IMR-90 (cell line): ENCODE measurements at regions not wholly inside any gene's neighbourhood (a gene's known extent, or its start where the extent isn't known, plus 50 kb on each side); places are given as distances from the start of the nearest gene placed in this dataset.

Experiments
- ATAC-seq: fragments of 200-7000 bp; cut with Tn5 transposase; 2 replicates; pipeline ENCODE4 v1.9.1; 2020; ENCODE audit warnings: low read depth, mild to moderate bottlenecking, moderate library complexity
- BruUV-seq: library from RNA; stranded (reverse); fragments of 400-500 nt; replicated peaks from 2 replicates; lab custom pipeline; 2021; lab: Mats Ljungman, UMichigan
- CTCF ChIA-PET: fragments of 300-600 bp; formaldehyde crosslinking; extraction: SDS; loops from one replicate; lab custom pipeline; 2021; ENCODE audit warnings: antibody characterized with exemption; lab: Yijun Ruan, JAX
- POLR2A ChIA-PET: fragments of 300-600 bp; sonication (Branson Sonifier 250); formaldehyde crosslinking; loops from one replicate; lab custom pipeline; 2022; ENCODE audit warnings: antibody characterized with exemption; ENCODE audit not compliant: unreplicated experiment; lab: Charles Lee
- DNase-seq: peaks from one replicate; pipeline ENCODE4 v3.0.0; 2013
- H2AFZ ChIP-seq: replicated peaks from 2 replicates; pipeline ENCODE3; 2013; ENCODE audit warnings: low read length, mild to moderate bottlenecking; ENCODE audit not compliant: poor library complexity
- H2AK5ac ChIP-seq: 2 replicates; pipeline ENCODE4 v1.6.1; 2013; ENCODE audit warnings: low read depth, low read length, inconsistent platforms
- H2AK9ac ChIP-seq: replicated peaks from 2 replicates; pipeline ENCODE3; 2013; ENCODE audit warnings: mild to moderate bottlenecking, low read depth, low read length, moderate library complexity; ENCODE audit not compliant: poor library complexity
- H2BK120ac ChIP-seq: 2 replicates; pipeline ENCODE4 v1.6.1; 2013; ENCODE audit warnings: low read depth, low read length, inconsistent platforms
- H2BK15ac ChIP-seq: 3 replicates; pipeline ENCODE4 v1.6.1; 2013; ENCODE audit warnings: low read depth, low read length, inconsistent platforms
- H2BK20ac ChIP-seq: 2 replicates; pipeline ENCODE4 v1.6.1; 2013; ENCODE audit warnings: low read depth, mild to moderate bottlenecking, inconsistent platforms, low read length, moderate library complexity
- H2BK5ac ChIP-seq: 2 replicates; pipeline ENCODE4 v1.6.1; 2013; ENCODE audit warnings: mild to moderate bottlenecking, low read depth, low read length, inconsistent platforms; ENCODE audit not compliant: poor library complexity, severe bottlenecking
- H3K14ac ChIP-seq: replicated peaks from 2 replicates; pipeline ENCODE4 v1.6.1; 2013; ENCODE audit warnings: low read depth, low read length, inconsistent platforms
- H3K18ac ChIP-seq: 2 replicates; pipeline ENCODE4 v1.6.1; 2013; ENCODE audit warnings: low read depth, low read length, control low read depth
- H3K23ac ChIP-seq: 2 replicates; pipeline ENCODE4 v1.6.1; 2013; ENCODE audit warnings: low read depth, low read length, inconsistent platforms
- H3K27ac ChIP-seq: 2 replicates; pipeline ENCODE4 v1.5.1; 2013; ENCODE audit warnings: mild to moderate bottlenecking, control low read depth, low read length; ENCODE audit not compliant: insufficient read depth
- H3K27me3 ChIP-seq: 2 replicates; pipeline ENCODE4 v1.6.1; 2013; ENCODE audit warnings: low read length; ENCODE audit not compliant: control insufficient read depth, insufficient read depth
- H3K36me3 ChIP-seq: 2 replicates; pipeline ENCODE4 v1.6.1; 2013; ENCODE audit warnings: low read length, mixed read lengths; ENCODE audit not compliant: control insufficient read depth, insufficient read depth
- H3K4ac ChIP-seq: 2 replicates; pipeline ENCODE4 v1.6.1; 2013; ENCODE audit warnings: low read depth, low read length, inconsistent platforms
- H3K4me1 ChIP-seq: 2 replicates; pipeline ENCODE4 v1.6.1; 2013; ENCODE audit warnings: low read length, mixed read lengths; ENCODE audit not compliant: control insufficient read depth, insufficient read depth
- H3K4me2 ChIP-seq: 2 replicates; pipeline ENCODE4 v1.6.1; 2013; ENCODE audit warnings: low read depth, mild to moderate bottlenecking, control low read depth, low read length, moderate library complexity
- H3K4me3 ChIP-seq: 2 replicates; pipeline ENCODE4 v1.5.1; 2013; ENCODE audit warnings: low read depth, mild to moderate bottlenecking, control low read depth, low read length, moderate library complexity; ENCODE audit not compliant: insufficient read depth
- H3K56ac ChIP-seq: 2 replicates; pipeline ENCODE4 v1.6.1; 2013; ENCODE audit warnings: low read length, inconsistent platforms; ENCODE audit not compliant: insufficient read depth; ENCODE audit errors: extremely low read depth
- H3K79me1 ChIP-seq, 2 experiments: 2 replicates each; pipeline ENCODE4 v1.6.1; 2013; ENCODE audit warnings: low read length in 2 of 2, inconsistent platforms in 1 of 2, low read depth in 1 of 2
- H3K9ac ChIP-seq: 2 replicates; pipeline ENCODE4 v1.6.1; 2013; ENCODE audit warnings: low read depth, low read length, control low read depth
- H3K9me1 ChIP-seq: 2 replicates; pipeline ENCODE4 v1.6.1; 2013; ENCODE audit warnings: low read length, inconsistent platforms; ENCODE audit not compliant: insufficient read depth
- H3K9me3 ChIP-seq: 2 replicates; pipeline ENCODE4 v1.6.1; 2013; ENCODE audit warnings: low read length; ENCODE audit not compliant: control insufficient read depth, insufficient read depth
- H4K20me1 ChIP-seq: 2 replicates; pipeline ENCODE4 v1.6.1; 2013; ENCODE audit warnings: low read length, inconsistent platforms; ENCODE audit not compliant: insufficient read depth
- H4K5ac ChIP-seq: 2 replicates; pipeline ENCODE4 v1.6.1; 2013; ENCODE audit warnings: mild to moderate bottlenecking, low read depth, low read length, control low read depth
- H4K8ac ChIP-seq, 2 experiments: 2 replicates each; pipeline ENCODE4 v1.6.1; 2013; ENCODE audit warnings: low read depth in 2 of 2, low read length in 2 of 2, control low read depth in 1 of 2, inconsistent platforms in 1 of 2
- H4K91ac ChIP-seq: 2 replicates; pipeline ENCODE4 v1.6.1; 2013; ENCODE audit warnings: low read depth, low read length, inconsistent platforms; ENCODE audit not compliant: insufficient read depth
- BHLHE40 ChIP-seq: fragments of 150-350 bp; IDR thresholded peaks from 2 replicates; pipeline ENCODE4 v1.6.1; 2016; ENCODE audit warnings: mild to moderate bottlenecking, low read depth, low read length
- CEBPB ChIP-seq: IDR thresholded peaks from 2 replicates; pipeline ENCODE4 v1.6.1; 2012; ENCODE audit warnings: low read depth, low read length, improper control_type of control experiment
- CHD1 ChIP-seq: IDR thresholded peaks from 2 replicates; pipeline ENCODE4 v1.6.1; 2012; ENCODE audit warnings: low read depth, low read length, improper control_type of control experiment
- FOS ChIP-seq: fragments of 150-350 bp; IDR thresholded peaks from 2 replicates; pipeline ENCODE4 v1.6.1; 2016; ENCODE audit warnings: low read depth, low read length
- MAFK ChIP-seq: IDR thresholded peaks from 2 replicates; pipeline ENCODE4 v1.6.1; 2012; ENCODE audit warnings: low read depth, low read length, improper control_type of control experiment
- MAZ ChIP-seq: IDR thresholded peaks from 2 replicates; pipeline ENCODE4 v1.6.1; 2012; ENCODE audit warnings: low read depth, mild to moderate bottlenecking, low read length, improper control_type of control experiment, moderate library complexity, borderline replicate concordance
- MXI1 ChIP-seq: IDR thresholded peaks from 2 replicates; pipeline ENCODE4 v1.6.1; 2012; ENCODE audit warnings: low read depth, mild to moderate bottlenecking, low read length, moderate library complexity, borderline replicate concordance
- NFE2L2 ChIP-seq: fragments of 150-350 bp; IDR thresholded peaks from 2 replicates; pipeline ENCODE4 v1.6.1; 2016; ENCODE audit warnings: low read depth, mild to moderate bottlenecking, low read length
- RAD21 ChIP-seq: IDR thresholded peaks from 2 replicates; pipeline ENCODE4 v1.6.1; 2012; ENCODE audit warnings: low read length, improper control_type of control experiment
- RCOR1 ChIP-seq: IDR thresholded peaks from 2 replicates; pipeline ENCODE4 v1.6.1; 2012; ENCODE audit warnings: mild to moderate bottlenecking, low read length, improper control_type of control experiment; ENCODE audit not compliant: insufficient replicate concordance
- SMC3 ChIP-seq: fragments of 150-350 bp; IDR thresholded peaks from 2 replicates; pipeline ENCODE4 v1.6.1; 2016; ENCODE audit warnings: low read depth, mild to moderate bottlenecking, antibody characterized with exemption, low read length, moderate library complexity
- WGBS, 2 experiments: methylation state at CpG; one replicate each; pipeline versions ENCODE4 v1.1.5 to v1.1.7; 2013; ENCODE audit warnings: missing lambda C conversion rate in 2 of 2; ENCODE audit not compliant: insufficient read length in 1 of 2; ENCODE audit errors: extremely low coverage in 2 of 2; 5-methylcytosine and 5-hydroxymethylcytosine counted together
- dilution Hi-C: fragments of 300-500 bp; cut with HindIII; formaldehyde crosslinking; loops from one replicate; pipeline ENCODE4 v1.14.3; 2018; ENCODE audit warnings: low sequenced_read_pairs; ENCODE audit not compliant: unreplicated experiment
- in situ Hi-C: fragments of 300-500 bp; cut with MboI; formaldehyde crosslinking; loops from 3 replicates; pipeline ENCODE4 v1.14.3; 2019; ENCODE audit warnings: low sequenced_read_pairs, inconsistent platforms, mixed read lengths
- intact Hi-C: fragments of 100-400 bp; cut with micrococcal nuclease; formaldehyde crosslinking; loops from 2 replicates; pipeline ENCODE4 v1.10.0; 2022
- TF ChIP-seq, protein P1 (sequence below): conservative IDR thresholded peaks from 2 replicates; pipeline ENCODE4 v1.5.1; 2012; ENCODE audit warnings: mild to moderate bottlenecking, low read depth, low read length, improper control_type of control experiment
- TF ChIP-seq, protein P2 (sequence below): fragments of 150-350 bp; IDR thresholded peaks from 2 replicates; pipeline ENCODE4 v1.6.1; 2017; ENCODE audit warnings: mild to moderate bottlenecking, antibody characterized with exemption, low read length, low read depth

DNA sequence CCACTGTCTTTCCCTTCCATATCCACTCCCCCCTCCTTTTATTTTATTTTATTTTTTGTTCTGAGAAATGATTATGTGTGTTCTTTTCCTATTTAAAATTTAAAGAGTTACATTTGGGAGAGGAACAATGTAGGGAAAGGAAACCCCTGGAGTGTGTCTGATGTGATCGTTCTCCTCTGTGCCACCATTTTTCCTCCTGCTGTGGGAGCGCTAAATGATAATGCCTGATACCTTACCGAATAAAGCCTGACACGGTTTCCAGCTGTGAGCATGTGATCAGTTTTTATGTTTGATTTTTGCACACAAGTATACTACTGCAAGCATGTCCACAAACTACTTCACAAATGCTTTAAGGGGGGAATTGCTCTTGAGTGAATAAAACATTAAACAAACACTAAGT lies 317.8 kb upstream of the FANCL start:
- Histone ChIP-seq H3K9ac (no peak overlapping the region), H3K4me3 (no peak overlapping the region), H4K5ac (no peak overlapping the region), H3K4me1 (no peaks in the 10 kb centered on the region), H2AFZ (no peak overlapping the region), H3K9me3 (no peaks in the 10 kb centered on the region), H4K20me1 (no peaks in the 10 kb centered on the region), H3K56ac (no peak overlapping the region), H3K14ac (no peak overlapping the region), H2BK120ac (no peak overlapping the region), H4K8ac (no peak overlapping the region), H2BK15ac (no peak overlapping the region), H4K91ac (no peak overlapping the region), H3K36me3 (no peaks in the 10 kb centered on the region), H3K4me2 (no peak overlapping the region), H3K27ac (no peak overlapping the region), H3K23ac (no peak overlapping the region), H2AK9ac (no peak overlapping the region), H3K27me3 (no peaks in the 10 kb centered on the region), H3K18ac (no peak overlapping the region), H3K9me1 (no peaks in the 10 kb centered on the region), H2BK5ac (no peak overlapping the region), H2AK5ac (no peak overlapping the region), H3K4ac (no peak overlapping the region), H3K79me1 (no peaks in the 10 kb centered on the region), H2BK20ac (no peak overlapping the region)
- BruUV-seq = no TSS peak
- ATAC-seq (no peak), DNase-seq (no peak)
- in situ Hi-C loops = no loop called here
- dilution Hi-C loops = no loop called here
- WGBS, 2 experiments = no CpG with 5 or more reads among the region's 4 CpGs
- TF ChIP-seq RAD21 = no peak
- no peak for TF ChIP-seq FOS
- TF ChIP-seq CEBPB = no peak
- no peak for TF ChIP-seq SMC3
- TF ChIP-seq RCOR1 = no peak
- TF ChIP-seq MAFK = no peak
- no peak for TF ChIP-seq CHD1
- TF ChIP-seq, protein P1, sequence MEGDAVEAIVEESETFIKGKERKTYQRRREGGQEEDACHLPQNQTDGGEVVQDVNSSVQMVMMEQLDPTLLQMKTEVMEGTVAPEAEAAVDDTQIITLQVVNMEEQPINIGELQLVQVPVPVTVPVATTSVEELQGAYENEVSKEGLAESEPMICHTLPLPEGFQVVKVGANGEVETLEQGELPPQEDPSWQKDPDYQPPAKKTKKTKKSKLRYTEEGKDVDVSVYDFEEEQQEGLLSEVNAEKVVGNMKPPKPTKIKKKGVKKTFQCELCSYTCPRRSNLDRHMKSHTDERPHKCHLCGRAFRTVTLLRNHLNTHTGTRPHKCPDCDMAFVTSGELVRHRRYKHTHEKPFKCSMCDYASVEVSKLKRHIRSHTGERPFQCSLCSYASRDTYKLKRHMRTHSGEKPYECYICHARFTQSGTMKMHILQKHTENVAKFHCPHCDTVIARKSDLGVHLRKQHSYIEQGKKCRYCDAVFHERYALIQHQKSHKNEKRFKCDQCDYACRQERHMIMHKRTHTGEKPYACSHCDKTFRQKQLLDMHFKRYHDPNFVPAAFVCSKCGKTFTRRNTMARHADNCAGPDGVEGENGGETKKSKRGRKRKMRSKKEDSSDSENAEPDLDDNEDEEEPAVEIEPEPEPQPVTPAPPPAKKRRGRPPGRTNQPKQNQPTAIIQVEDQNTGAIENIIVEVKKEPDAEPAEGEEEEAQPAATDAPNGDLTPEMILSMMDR = no peak
- TF ChIP-seq NFE2L2 = no peak
- no peak for TF ChIP-seq MXI1
- TF ChIP-seq, protein P2, sequence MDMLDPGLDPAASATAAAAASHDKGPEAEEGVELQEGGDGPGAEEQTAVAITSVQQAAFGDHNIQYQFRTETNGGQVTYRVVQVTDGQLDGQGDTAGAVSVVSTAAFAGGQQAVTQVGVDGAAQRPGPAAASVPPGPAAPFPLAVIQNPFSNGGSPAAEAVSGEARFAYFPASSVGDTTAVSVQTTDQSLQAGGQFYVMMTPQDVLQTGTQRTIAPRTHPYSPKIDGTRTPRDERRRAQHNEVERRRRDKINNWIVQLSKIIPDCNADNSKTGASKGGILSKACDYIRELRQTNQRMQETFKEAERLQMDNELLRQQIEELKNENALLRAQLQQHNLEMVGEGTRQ = no peak
- TF ChIP-seq MAZ = no peak
- no peak for TF ChIP-seq BHLHE40
- ChIA-PET CTCF (no interaction called here), POLR2A (no interaction called here)
- intact Hi-C loops = no loop called here
